ENCODE measurements at regions not wholly inside any gene's neighbourhood (a gene's known extent, or its start where the extent isn't known, plus 50 kb on each side); places are given as distances from the start of the nearest gene placed in this dataset.

GRCh38 chr2:195359043-195359735, 297.8 kb upstream of the SLC39A10 start:
- Histone ChIP-seq H3K4me3 (ENCODE audit: low read length) (no peak overlapping the region), H4K20me1 (ENCODE audit: insufficient read depth, low read length) (no peaks in the 10 kb centered on the region), H3K79me2 (ENCODE audit: low read length) (no peaks in the 10 kb centered on the region), H3K36me3 (replicated peaks; ENCODE audit: low read depth, low read length) (no peaks in the 10 kb centered on the region), H3K27ac (ENCODE audit: low read length) (no peak overlapping the region), H3K27me3 (ENCODE audit: low read depth, low read length) (no peaks in the 10 kb centered on the region), H2AFZ (ENCODE audit: low read depth, low read length) (no peak overlapping the region), H3K9ac (ENCODE audit: low read length) (no peak overlapping the region), H3K4me1 (ENCODE audit: low read length) (no peaks in the 10 kb centered on the region), H3K4me2 (ENCODE audit: low read length) (no peak overlapping the region), H3K9me3 (ENCODE audit: insufficient read depth, low read length) (no peaks in the 10 kb centered on the region)
- TF ChIP-seq CTCF (IDR thresholded peaks at IDR 0.05; ENCODE audit: low read depth, low read length) (no peak), EZH2phosphoT487 (IDR thresholded peaks at IDR 0.05; ENCODE audit: low read depth) (no peak)

- no peaks in the 10 kb centered on the region for H3K79me2 ChIP-seq (ENCODE audit: low read length)
- H3K9ac ChIP-seq (ENCODE audit: low read length): no peak overlapping the region
- no peaks in the 10 kb centered on the region for H4K20me1 ChIP-seq (ENCODE audit: insufficient read depth, low read length)
- no peaks in the 10 kb centered on the region for H3K27me3 ChIP-seq (ENCODE audit: low read depth, low read length)
- TF ChIP-seq CTCF (IDR thresholded peaks at IDR 0.05; ENCODE audit: low read depth, low read length): no peak
- TF ChIP-seq EZH2phosphoT487 (IDR thresholded peaks at IDR 0.05; ENCODE audit: low read depth): no peak
- no peak overlapping the region for H3K4me3 ChIP-seq (ENCODE audit: low read length)
- H3K4me2 ChIP-seq (ENCODE audit: low read length): no peak overlapping the region
- no peak overlapping the region for H2AFZ ChIP-seq (ENCODE audit: low read depth, low read length)
- no peak overlapping the region for H3K27ac ChIP-seq (ENCODE audit: low read length)
- no peaks in the 10 kb centered on the region for H3K9me3 ChIP-seq (ENCODE audit: insufficient read depth, low read length)
- H3K36me3 ChIP-seq (replicated peaks; ENCODE audit: low read depth, low read length): no peaks in the 10 kb centered on the region
- peaks cover 3% of the 10 kb centered on the region; the same call in 1 of the 2 replicates for H3K4me1 ChIP-seq (ENCODE audit: low read length)
These were observed 300.0 kb upstream of the SLC39A10 start for GRCh38 chr2:195356920-195357440.

- H3K4me2 ChIP-seq (ENCODE audit: low read length): no peak overlapping the region
- TF ChIP-seq EZH2phosphoT487 (IDR thresholded peaks at IDR 0.05; ENCODE audit: low read depth): no peak
- TF ChIP-seq CTCF (IDR thresholded peaks at IDR 0.05; ENCODE audit: low read depth, low read length): no peak
- no peaks in the 10 kb centered on the region for H3K79me2 ChIP-seq (ENCODE audit: low read length)
- no peaks in the 10 kb centered on the region for H3K9me3 ChIP-seq (ENCODE audit: insufficient read depth, low read length)
- H3K27me3 ChIP-seq (ENCODE audit: low read depth, low read length): no peaks in the 10 kb centered on the region
- H3K36me3 ChIP-seq (replicated peaks; ENCODE audit: low read depth, low read length): no peaks in the 10 kb centered on the region
- H3K9ac ChIP-seq (ENCODE audit: low read length): no peak overlapping the region
- no peak overlapping the region for H3K27ac ChIP-seq (ENCODE audit: low read length)
- peaks cover 3% of the 10 kb centered on the region; the same call in 1 of the 2 replicates for H3K4me1 ChIP-seq (ENCODE audit: low read length)
- no peaks in the 10 kb centered on the region for H4K20me1 ChIP-seq (ENCODE audit: insufficient read depth, low read length)
- H2AFZ ChIP-seq (ENCODE audit: low read depth, low read length): no peak overlapping the region
- no peak overlapping the region for H3K4me3 ChIP-seq (ENCODE audit: low read length)
These were observed 301.0 kb upstream of the SLC39A10 start for GRCh38 chr2:195356026-195356425.

- Histone ChIP-seq H3K9me3 (ENCODE audit: insufficient read depth, low read length) (no peaks in the 10 kb centered on the region), H3K27me3 (ENCODE audit: low read depth, low read length) (no peaks in the 10 kb centered on the region), H3K4me1 (ENCODE audit: low read length) (peaks cover 3% of the 10 kb centered on the region; the same call in 1 of the 2 replicates), H3K27ac (ENCODE audit: low read length) (no peak overlapping the region), H2AFZ (ENCODE audit: low read depth, low read length) (no peak overlapping the region), H4K20me1 (ENCODE audit: insufficient read depth, low read length) (no peaks in the 10 kb centered on the region), H3K36me3 (replicated peaks; ENCODE audit: low read depth, low read length) (no peaks in the 10 kb centered on the region), H3K9ac (ENCODE audit: low read length) (no peak overlapping the region), H3K79me2 (ENCODE audit: low read length) (no peaks in the 10 kb centered on the region), H3K4me3 (ENCODE audit: low read length) (no peak overlapping the region), H3K4me2 (ENCODE audit: low read length) (no peak overlapping the region)
- TF ChIP-seq EZH2phosphoT487 (IDR thresholded peaks at IDR 0.05; ENCODE audit: low read depth) (no peak), CTCF (IDR thresholded peaks at IDR 0.05; ENCODE audit: low read depth, low read length) (no peak)
These were observed 304.4 kb upstream of the SLC39A10 start for GRCh38 chr2:195352581-195352980.
